SKM-1 treated with dmso at 0.1 percent for 144 hours (cell line): ENCODE measurements at regions not wholly inside any gene's neighbourhood (a gene's known extent, or its start where the extent isn't known, plus 50 kb on each side); places are given as distances from the start of the nearest gene placed in this dataset.

Experiments used
- DNase-seq: peaks from one replicate; lab custom pipeline; 2025; ENCODE audit not compliant: unreplicated experiment; lab: John Stamatoyannopoulos, UW

- no peak for DNase-seq
Observed at GRCh38 chr7:13179775-13180523, 492.5 kb downstream of the ARL4A start.

GRCh38 chr7:13181216-13181615, 493.8 kb downstream of the ARL4A start:
- DNase-seq = no peak

- DNase-seq = no peak
Observed at GRCh38 chr7:13185139-13185538, 497.7 kb downstream of the ARL4A start.

- no peak for DNase-seq
Observed at GRCh38 chr7:13188236-13188805, 500.9 kb downstream of the ARL4A start.

- DNase-seq = no peak
Observed at GRCh38 chr7:13188922-13189321, 501.5 kb downstream of the ARL4A start.

- DNase-seq = no peak
Observed at GRCh38 chr7:13189668-13190067, 502.2 kb downstream of the ARL4A start.

- no peak for DNase-seq
Observed at GRCh38 chr7:13197501-13197900, 510.1 kb downstream of the ARL4A start.

- no peak for DNase-seq
Observed at GRCh38 chr7:13198036-13198435, 510.6 kb downstream of the ARL4A start.

GRCh38 chr7:13198727-13199126, 511.3 kb downstream of the ARL4A start:
- no peak for DNase-seq

- DNase-seq = peak; percentile 4
Observed at GRCh38 chr7:13201628-13202027, 514.2 kb downstream of the ARL4A start.

GRCh38 chr7:13217768-13218167, 530.3 kb downstream of the ARL4A start:
- no peak for DNase-seq

GRCh38 chr7:13225068-13225467, 537.6 kb downstream of the ARL4A start:
- DNase-seq = no peak

GRCh38 chr7:13226385-13226784, 539.0 kb downstream of the ARL4A start:
- no peak for DNase-seq

GRCh38 chr7:13231216-13231615, 543.8 kb downstream of the ARL4A start:
- no peak for DNase-seq

- DNase-seq = no peak
Observed at GRCh38 chr7:13235436-13235835, 548.0 kb downstream of the ARL4A start.

- DNase-seq = no peak
Observed at GRCh38 chr7:13236026-13236425, 548.6 kb downstream of the ARL4A start.

GRCh38 chr7:13240349-13240748, 552.9 kb downstream of the ARL4A start:
- DNase-seq = no peak

GRCh38 chr7:13241416-13241815, 554.0 kb downstream of the ARL4A start:
- no peak for DNase-seq

GRCh38 chr7:13257661-13258060, 570.2 kb downstream of the ARL4A start:
- no peak for DNase-seq

- DNase-seq = no peak
Observed at GRCh38 chr7:13258386-13258785, 571.0 kb downstream of the ARL4A start.

GRCh38 chr7:13259930-13260329, 572.5 kb downstream of the ARL4A start:
- DNase-seq = no peak

- DNase-seq = peak; percentile 26
Observed at GRCh38 chr7:13262929-13263530, 575.6 kb downstream of the ARL4A start.
